CD4-positive, alpha-beta T cell treated with Interleukin-17A for 1 hour (primary cell): ENCODE measurements at regions not wholly inside any gene's neighbourhood (a gene's known extent, or its start where the extent isn't known, plus 50 kb on each side); places are given as distances from the start of the nearest gene placed in this dataset.
"Not testable (repeated sequence)": the region's sequence is repeated elsewhere in the genome, so short reads cannot be mapped to it uniquely, and the experiment has no call there.

Experiments used
- DNase-seq: peaks from one replicate; pipeline ENCODE4 v3.0.0-alpha.2; 2020

GRCh38 chr10:36488579-36488978 is 636.8 kb upstream of the ANKRD30A start:
- no peak for DNase-seq

GRCh38 chr10:36479073-36479472 is 646.3 kb upstream of the ANKRD30A start:
- DNase-seq = no peak

GRCh38 chr10:36476399-36476798 is 649.0 kb upstream of the ANKRD30A start:
- DNase-seq = no peak

GRCh38 chr10:36475746-36476145 is 649.7 kb upstream of the ANKRD30A start:
- DNase-seq = no peak

- DNase-seq = no peak
Measured at GRCh38 chr10:36474456-36474855, 650.9 kb upstream of the ANKRD30A start.

GRCh38 chr10:36473122-36473521 is 652.3 kb upstream of the ANKRD30A start:
- DNase-seq = no peak

GRCh38 chr10:36469585-36469984 is 655.8 kb upstream of the ANKRD30A start:
- DNase-seq = no peak

GRCh38 chr10:36468620-36469019 is 656.8 kb upstream of the ANKRD30A start:
- DNase-seq = no peak

- no peak for DNase-seq
Measured at GRCh38 chr10:36465604-36466379, 659.6 kb upstream of the ANKRD30A start.

- no peak for DNase-seq
Measured at GRCh38 chr10:36464291-36464690, 661.1 kb upstream of the ANKRD30A start.

GRCh38 chr10:36463390-36463789 is 662.0 kb upstream of the ANKRD30A start:
- no peak for DNase-seq

GRCh38 chr10:36462194-36462593 is 663.2 kb upstream of the ANKRD30A start:
- no peak for DNase-seq

- DNase-seq = not testable (repeated sequence)
Measured at GRCh38 chr10:36458437-36458836, 667.0 kb upstream of the ANKRD30A start.

- no peak for DNase-seq
Measured at GRCh38 chr10:36457751-36458150, 667.6 kb upstream of the ANKRD30A start.

- DNase-seq = no peak
Measured at GRCh38 chr10:36455526-36456133, 669.8 kb upstream of the ANKRD30A start.

GRCh38 chr10:36452851-36453250 is 672.5 kb upstream of the ANKRD30A start:
- no peak for DNase-seq

- no peak for DNase-seq
Measured at GRCh38 chr10:36451391-36451970, 673.9 kb upstream of the ANKRD30A start.

- DNase-seq = no peak
Measured at GRCh38 chr10:36450380-36450779, 675.0 kb upstream of the ANKRD30A start.

- DNase-seq = no peak
Measured at GRCh38 chr10:36448760-36449691, 676.4 kb upstream of the ANKRD30A start.

GRCh38 chr10:36446881-36447280 is 678.5 kb upstream of the ANKRD30A start:
- no peak for DNase-seq

- DNase-seq = no peak
Measured at GRCh38 chr10:36443233-36443632, 682.2 kb upstream of the ANKRD30A start.

- no peak for DNase-seq
Measured at GRCh38 chr10:36441557-36441956, 683.8 kb upstream of the ANKRD30A start.

- no peak for DNase-seq
Measured at GRCh38 chr10:36440539-36440938, 684.9 kb upstream of the ANKRD30A start.
